Subcutaneous abdominal adipose tissue (tissue), 5 donors: ENCODE measurements at regions not wholly inside any gene's neighbourhood (a gene's known extent, or its start where the extent isn't known, plus 50 kb on each side); places are given as distances from the start of the nearest gene placed in this dataset.

Experiments
- H3K27ac ChIP-seq: one replicate; pipeline ENCODE4 v1.7.0; 2013; ENCODE audit warnings: low read depth, mild to moderate bottlenecking, inconsistent platforms, low read length, moderate library complexity
- H3K27me3 ChIP-seq, 5 donors: one replicate each; pipeline ENCODE4 v1.7.0; 2013; ENCODE audit warnings: low read length in 5 of 5, inconsistent platforms in 1 of 5; ENCODE audit not compliant: control insufficient read depth in 5 of 5, insufficient read depth in 4 of 5
- H3K36me3 ChIP-seq, 5 donors: one replicate each; pipeline ENCODE4 v1.7.0; 2013; ENCODE audit warnings: low read length in 5 of 5; ENCODE audit not compliant: control insufficient read depth in 5 of 5, insufficient read depth in 5 of 5
- H3K4me1 ChIP-seq, 5 donors: one replicate each; pipeline ENCODE4 v1.7.0; 2013; ENCODE audit warnings: low read length in 5 of 5, mild to moderate bottlenecking in 3 of 5, moderate library complexity in 1 of 5; ENCODE audit not compliant: control insufficient read depth in 5 of 5, insufficient read depth in 5 of 5
- H3K4me3 ChIP-seq, 5 donors: one replicate each; pipeline ENCODE4 v1.7.0; 2013; ENCODE audit warnings: low read length in 5 of 5, low read depth in 1 of 5
- H3K9ac ChIP-seq, 5 donors: one replicate each; pipeline ENCODE4 v1.7.0; 2013; ENCODE audit warnings: low read length in 5 of 5, mild to moderate bottlenecking in 4 of 5, moderate library complexity in 3 of 5
- H3K9me3 ChIP-seq, 5 donors: one replicate each; pipeline ENCODE4 v1.7.0; 2013; ENCODE audit warnings: low read length in 5 of 5; ENCODE audit not compliant: control insufficient read depth in 5 of 5
- donor health status: healthy.
- donor health status: healthy.
- donor health status: healthy.
- donor health status: healthy.
- donor health status: healthy.

DNA sequence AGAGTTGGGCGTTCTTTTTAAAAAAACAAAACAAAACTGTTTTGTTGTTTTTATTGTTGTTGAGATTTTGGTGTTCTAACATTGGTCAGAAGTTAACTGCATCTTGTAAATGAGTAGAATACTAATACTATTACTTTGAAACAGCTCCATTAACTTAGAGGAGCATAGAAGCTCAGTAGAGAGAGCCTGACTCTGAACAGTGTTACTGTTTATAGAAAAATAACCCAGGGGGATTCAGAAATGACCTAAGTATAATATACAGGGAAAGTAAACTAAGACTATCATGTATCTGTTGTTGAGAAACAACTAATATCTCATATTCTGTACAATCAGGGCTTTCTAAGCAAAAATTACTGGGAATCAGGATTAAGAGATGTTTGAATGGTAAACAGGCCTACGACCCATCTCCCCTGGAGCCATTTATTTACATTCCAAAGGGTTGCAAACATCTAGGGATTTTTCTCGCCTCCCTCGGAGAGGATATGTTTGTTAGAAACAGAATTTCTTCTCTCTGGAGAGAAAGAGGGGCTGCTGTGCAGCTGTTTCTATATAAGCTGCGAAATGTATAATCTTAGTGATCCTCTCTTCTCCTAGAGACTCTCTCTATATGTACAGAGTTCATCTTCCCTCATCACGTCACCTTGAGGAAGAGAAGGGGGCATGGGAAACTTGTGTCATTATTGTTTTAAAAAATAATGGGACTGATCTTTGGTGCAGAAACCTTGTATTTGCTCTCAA is 827.5 kb upstream of the DPPA4 start:
- Histone ChIP-seq H3K27ac (no peak overlapping the region), H3K4me1 (no peaks in the 10 kb centered on the region), H3K9ac (no peak overlapping the region), H3K4me3 (no peak overlapping the region), H3K9me3 (no peaks in the 10 kb centered on the region), H3K36me3 (no peaks in the 10 kb centered on the region), H3K27me3 (no peaks in the 10 kb centered on the region)

DNA sequence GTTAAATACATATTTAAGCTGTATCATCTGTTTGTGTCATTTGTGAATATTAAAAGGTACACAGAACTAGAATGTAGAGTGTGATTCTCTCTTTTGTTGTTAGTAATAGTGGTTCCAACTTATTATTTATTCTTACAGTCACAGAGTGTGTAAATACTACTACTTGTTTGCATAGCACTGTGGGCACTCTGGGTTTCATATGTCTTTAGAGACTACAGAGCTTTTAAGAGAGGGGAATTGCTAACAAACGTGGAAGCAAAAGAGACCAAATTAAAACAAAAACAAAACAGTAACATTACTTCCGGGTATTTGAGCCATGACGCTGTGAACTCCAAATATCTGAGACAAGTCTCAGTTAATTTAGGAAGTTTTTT is 828.0 kb upstream of the DPPA4 start:
- no peaks in the 10 kb centered on the region for H3K36me3 ChIP-seq
- H3K4me3 ChIP-seq = no peak overlapping the region
- H3K9ac ChIP-seq = no peak overlapping the region
- no peaks in the 10 kb centered on the region for H3K9me3 ChIP-seq
- no peaks in the 10 kb centered on the region for H3K27me3 ChIP-seq
- no peaks in the 10 kb centered on the region for H3K4me1 ChIP-seq
- H3K27ac ChIP-seq = no peak overlapping the region

DNA sequence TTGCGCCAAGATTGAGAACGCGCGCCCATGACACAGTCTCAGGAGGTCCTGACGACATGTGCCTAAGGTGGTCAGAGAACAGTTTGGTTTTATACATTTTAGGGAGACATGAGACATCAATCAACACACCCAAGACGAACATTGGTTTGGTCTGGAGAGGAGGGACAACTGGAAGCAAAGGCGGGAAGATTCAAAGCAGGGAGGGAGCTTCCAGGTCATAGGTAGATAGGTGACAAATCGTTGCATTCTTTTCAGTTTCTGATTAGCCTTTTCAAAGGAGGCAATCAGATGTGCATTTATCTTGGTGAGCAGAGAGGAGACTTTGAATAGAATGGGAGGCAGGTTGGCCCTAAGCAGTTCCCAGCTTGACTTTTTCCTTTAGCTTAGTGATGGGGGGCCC is 828.4 kb upstream of the DPPA4 start:
- Histone ChIP-seq H3K9me3 (no peaks in the 10 kb centered on the region), H3K4me3 (no peak overlapping the region), H3K27me3 (no peaks in the 10 kb centered on the region)

DNA sequence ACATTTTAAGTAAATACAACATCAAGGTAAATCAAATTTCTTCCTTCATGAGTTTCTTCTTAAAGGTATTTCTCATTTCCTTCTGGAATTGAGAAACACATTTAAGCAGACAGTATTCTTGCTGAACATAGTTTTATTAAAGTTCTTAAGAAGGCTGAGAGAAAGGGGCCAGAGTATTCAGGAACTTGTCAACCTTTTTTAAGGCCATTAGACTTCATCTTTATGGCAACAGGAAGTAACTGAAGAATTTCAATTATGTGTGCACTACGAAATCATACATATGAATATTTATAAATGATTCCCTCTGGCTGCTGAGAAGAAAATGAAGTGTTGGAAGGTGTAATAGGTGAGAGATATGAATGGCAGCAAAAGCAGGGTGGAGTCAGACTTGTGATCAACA is 829.4 kb upstream of the DPPA4 start:
- Histone ChIP-seq H3K27ac (no peak overlapping the region), H3K4me3 (no peak overlapping the region), H3K9me3 (no peaks in the 10 kb centered on the region), H3K36me3 (no peaks in the 10 kb centered on the region), H3K9ac (no peak overlapping the region), H3K27me3 (no peaks in the 10 kb centered on the region), H3K4me1 (no peaks in the 10 kb centered on the region)

More for the DNA sequence above, 828.4 kb upstream of the DPPA4 start:
- H3K36me3 ChIP-seq = no peaks in the 10 kb centered on the region
- no peak overlapping the region for H3K27ac ChIP-seq
- H3K9ac ChIP-seq = no peak overlapping the region
- H3K4me1 ChIP-seq = no peaks in the 10 kb centered on the region

DNA sequence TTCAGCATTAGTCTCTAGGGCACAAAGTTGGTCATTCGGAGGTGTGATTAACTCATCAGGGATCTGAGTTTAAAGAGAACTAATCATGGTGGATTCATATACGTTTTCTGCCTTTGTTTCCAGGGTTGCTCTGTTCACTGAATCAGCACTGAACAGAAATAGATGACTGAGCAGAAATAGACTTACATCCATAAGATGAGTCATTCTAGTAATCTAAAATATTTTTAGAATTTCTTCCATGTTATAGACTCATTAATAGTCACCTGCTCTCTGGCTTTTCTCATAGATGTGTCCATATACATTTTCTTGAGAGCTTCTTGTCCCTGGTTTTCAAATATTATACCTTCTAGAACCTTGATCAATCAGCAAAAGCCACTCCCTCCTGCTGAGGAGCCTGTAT is 837.6 kb upstream of the DPPA4 start:
- Histone ChIP-seq H3K4me3 (no peak overlapping the region), H3K36me3 (no peaks in the 10 kb centered on the region), H3K27ac (no peak overlapping the region), H3K4me1 (peaks cover 0 to 16% (median 8%) of the 10 kb centered on the region in 5 donors), H3K9me3 (no peaks in the 10 kb centered on the region), H3K9ac (no peak overlapping the region), H3K27me3 (no peaks in the 10 kb centered on the region)

- Histone ChIP-seq H3K27me3 (no peaks in the 10 kb centered on the region), H3K4me1 (peaks cover 0 to 29% (median 18%) of the 10 kb centered on the region in 5 donors), H3K4me3 (no peak overlapping the region), H3K27ac (no peak overlapping the region), H3K9me3 (no peaks in the 10 kb centered on the region), H3K36me3 (no peaks in the 10 kb centered on the region), H3K9ac (no peak overlapping the region)
These were observed 841.6 kb upstream of the DPPA4 start for GRCh38 chr3:110178965-110179364.

- H3K9ac ChIP-seq = no peak overlapping the region
- peak overlapping the region in 1 of 5 donors; percentile 33 for H3K4me3 ChIP-seq
- no peaks in the 10 kb centered on the region for H3K36me3 ChIP-seq
- no peaks in the 10 kb centered on the region for H3K27me3 ChIP-seq
- H3K27ac ChIP-seq = no peak overlapping the region
- peaks cover 0 to 29% (median 18%) of the 10 kb centered on the region in 5 donors for H3K4me1 ChIP-seq
- H3K9me3 ChIP-seq = no peaks in the 10 kb centered on the region
These were observed 843.4 kb upstream of the DPPA4 start for GRCh38 chr3:110180733-110181132.

GRCh38 chr3:110181226-110181625 is 843.9 kb upstream of the DPPA4 start:
- H3K27ac ChIP-seq = no peak overlapping the region
- H3K27me3 ChIP-seq = no peaks in the 10 kb centered on the region
- H3K9ac ChIP-seq = no peak overlapping the region
- no peaks in the 10 kb centered on the region for H3K9me3 ChIP-seq
- no peak overlapping the region for H3K4me3 ChIP-seq
- H3K36me3 ChIP-seq = no peaks in the 10 kb centered on the region
- H3K4me1 ChIP-seq = peaks cover 0 to 29% (median 18%) of the 10 kb centered on the region in 5 donors

DNA sequence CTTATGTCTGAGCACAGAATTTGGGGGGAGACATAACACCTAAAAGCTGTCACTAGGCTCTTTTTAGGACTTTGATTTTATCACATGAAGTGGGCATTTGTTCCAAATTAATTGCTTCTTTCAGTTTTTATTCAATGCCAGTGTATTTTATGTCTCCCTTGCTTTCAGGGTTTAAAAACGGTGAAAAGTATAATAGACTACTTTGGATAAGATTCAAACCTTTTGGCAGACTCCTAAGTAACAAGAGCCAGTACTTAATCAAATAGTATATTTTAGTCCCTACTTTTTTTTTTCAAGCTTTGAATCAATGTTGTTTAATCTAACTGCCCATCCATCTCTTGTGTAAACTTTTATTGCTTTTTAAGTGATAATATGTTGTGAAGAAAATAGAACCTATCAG is 847.2 kb upstream of the DPPA4 start:
- H3K27ac ChIP-seq = no peak overlapping the region
- H3K27me3 ChIP-seq = no peaks in the 10 kb centered on the region

DNA sequence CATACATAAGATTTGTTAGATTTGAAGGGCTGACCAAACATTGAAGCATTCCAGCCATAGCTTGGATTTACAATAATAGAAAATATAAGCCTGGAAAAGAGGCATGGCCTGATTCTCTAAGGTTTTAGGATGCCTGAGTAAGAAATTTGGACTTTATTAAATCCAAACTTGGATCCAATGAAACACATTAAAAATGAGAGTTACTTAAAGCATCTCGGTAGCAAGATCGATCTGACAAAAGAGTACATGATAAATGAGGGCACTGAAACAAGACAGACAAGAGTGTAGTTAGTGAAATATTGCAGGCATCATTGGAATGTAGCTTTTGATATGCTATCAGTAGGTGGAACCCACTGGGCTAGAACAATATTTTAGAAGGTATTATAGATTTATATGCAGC is 855.7 kb upstream of the DPPA4 start:
- no peaks in the 10 kb centered on the region for H3K4me1 ChIP-seq
- H3K9ac ChIP-seq = no peak overlapping the region
- H3K27me3 ChIP-seq = no peaks in the 10 kb centered on the region
- no peak overlapping the region for H3K27ac ChIP-seq
- no peaks in the 10 kb centered on the region for H3K36me3 ChIP-seq
- H3K9me3 ChIP-seq = peaks cover 0 to 5% (median 0%) of the 10 kb centered on the region in 5 donors
- H3K4me3 ChIP-seq = no peak overlapping the region

More for the DNA sequence above, 847.2 kb upstream of the DPPA4 start:
- Histone ChIP-seq H3K9me3 (peaks cover 0 to 3% (median 0%) of the 10 kb centered on the region in 5 donors), H3K9ac (no peak overlapping the region), H3K4me3 (no peak overlapping the region), H3K4me1 (peaks cover 0 to 17% (median 10%) of the 10 kb centered on the region in 5 donors), H3K36me3 (no peaks in the 10 kb centered on the region)
